SK-N-SH (cell line): ENCODE measurements at regions not wholly inside any gene's neighbourhood (a gene's known extent, or its start where the extent isn't known, plus 50 kb on each side); places are given as distances from the start of the nearest gene placed in this dataset.

Source experiments
- CTCF ChIA-PET: fragments of 300-600, 350-600 bp; formaldehyde crosslinking; extraction: SDS; loops from one replicate; lab custom pipeline; 2021; lab: Yijun Ruan, JAX
- POLR2A ChIA-PET: fragments of 350-600 bp; sonication (Branson Sonifier 250); formaldehyde crosslinking; extraction: SDS; loops from one replicate; lab custom pipeline; 2020; ENCODE audit warnings: antibody characterized with exemption, inconsistent platforms; lab: Yijun Ruan, JAX
- DNase-seq: peaks from one replicate; pipeline ENCODE4 v3.0.0; 2012
- H2AFZ ChIP-seq: fragments of 200-600 bp; sonication (generic); 2 replicates; pipeline ENCODE4 v1.8.1; 2016; ENCODE audit warnings: antibody characterized with exemption, mild to moderate bottlenecking, low read depth
- H3F3A ChIP-seq: fragments of 200-600 bp; sonication (generic); replicated peaks from 2 replicates; pipeline ENCODE3; 2016; ENCODE audit warnings: antibody characterized with exemption, mild to moderate bottlenecking; ENCODE audit not compliant: insufficient read depth
- H3K27ac ChIP-seq, 2 experiments: fragments of 200-500 bp in 1 of 2; fragments of 200-600 bp in 1 of 2; sonication (Bioruptor generic) in 1 of 2; sonication (generic), shearing (Covaris generic) in 1 of 2; 2 replicates each; pipeline versions ENCODE4 v1.5.1 to v1.6.1; 2014 to 2016; ENCODE audit warnings: low read depth in 2 of 2, inconsistent platforms in 1 of 2, low read length in 1 of 2, mild to moderate bottlenecking in 1 of 2, mixed read lengths in 1 of 2
- H3K27me3 ChIP-seq: fragments of 200-600 bp; sonication (generic), shearing (Covaris generic); 2 replicates; pipeline ENCODE4 v1.6.1; 2016; ENCODE audit warnings: mixed run types; ENCODE audit not compliant: insufficient read depth
- H3K36me3 ChIP-seq, 2 experiments: fragments of 200-500 bp in 1 of 2; fragments of 200-600 bp in 1 of 2; sonication (Bioruptor generic) in 1 of 2; sonication (generic) in 1 of 2; replicated peaks in 1 of 2; 2 replicates each; pipeline versions ENCODE3 to v1.5.1; 2014 to 2016; ENCODE audit warnings: low read length in 1 of 2, mild to moderate bottlenecking in 1 of 2; ENCODE audit not compliant: insufficient read depth in 2 of 2, control insufficient read depth in 1 of 2
- H3K4me1 ChIP-seq, 2 experiments: fragments of 200-500 bp in 1 of 2; fragments of 200-600 bp in 1 of 2; sonication (Bioruptor generic) in 1 of 2; sonication (generic), shearing (Covaris generic) in 1 of 2; 2 replicates each; pipeline versions ENCODE4 v1.5.1 to v1.6.1; 2014 to 2016; ENCODE audit warnings: low read depth in 1 of 2, low read length in 1 of 2, mixed run types in 1 of 2; ENCODE audit not compliant: insufficient read depth in 2 of 2, control insufficient read depth in 1 of 2
- H3K4me2 ChIP-seq: fragments of 200-600 bp; sonication (generic), shearing (Covaris generic); 2 replicates; pipeline ENCODE4 v1.6.1; 2017; ENCODE audit warnings: mixed run types
- H3K4me3 ChIP-seq, 2 experiments: fragments of 200-500 bp in 1 of 2; fragments of 200-600 bp in 1 of 2; sonication (Bioruptor generic) in 1 of 2; sonication (generic), shearing (Covaris generic) in 1 of 2; 2 replicates each; pipeline versions ENCODE4 v1.5.1 to v1.8.1; 2014 to 2016; ENCODE audit warnings: low read depth in 2 of 2, inconsistent platforms in 1 of 2, low read length in 1 of 2, mild to moderate bottlenecking in 1 of 2, mixed read lengths in 1 of 2, moderate library complexity in 1 of 2
- H3K79me2 ChIP-seq: fragments of 200-600 bp; sonication (generic); 2 replicates; pipeline ENCODE4 v1.8.1; 2017; ENCODE audit warnings: mild to moderate bottlenecking; ENCODE audit not compliant: insufficient read depth
- H3K9ac ChIP-seq: fragments of 200-600 bp; sonication (generic); 2 replicates; pipeline ENCODE4 v1.6.1; 2017; ENCODE audit warnings: mixed run types
- H3K9me2 ChIP-seq: fragments of 200-600 bp; sonication (generic); 2 replicates; pipeline ENCODE4 v1.6.1; 2017; ENCODE audit warnings: mixed run types
- H3K9me3 ChIP-seq: fragments of 200-600 bp; sonication (generic); 2 replicates; pipeline ENCODE4 v1.6.1; 2017; ENCODE audit warnings: mixed run types, mild to moderate bottlenecking, moderate library complexity
- H4K20me1 ChIP-seq: fragments of 200-600 bp; sonication (generic); 2 replicates; pipeline ENCODE4 v1.6.1; 2017; ENCODE audit warnings: mild to moderate bottlenecking, mixed run types; ENCODE audit not compliant: insufficient read depth
- CHD2 ChIP-seq: fragments of 150-350 bp; IDR thresholded peaks from 2 replicates; pipeline ENCODE4 v1.6.1; 2018; ENCODE audit warnings: low read length; ENCODE audit not compliant: partially characterized antibody
- CTCF ChIP-seq: fragments of 200-600 bp; sonication (generic); IDR thresholded peaks from 2 replicates; pipeline ENCODE4 v1.6.1; 2017; ENCODE audit warnings: antibody characterized with exemption, mild to moderate bottlenecking, moderate library complexity
- FOSL2 ChIP-seq: IDR thresholded peaks from 2 replicates; pipeline ENCODE4 v1.4.0; 2012; ENCODE audit warnings: low read depth, mild to moderate bottlenecking, moderate library complexity, borderline replicate concordance
- GABPA ChIP-seq: IDR thresholded peaks from 2 replicates; pipeline ENCODE4 v1.4.0; 2012; ENCODE audit warnings: low read depth, mild to moderate bottlenecking
- GATA2 ChIP-seq: sonication (generic); formaldehyde crosslinking; IDR thresholded peaks from 2 replicates; pipeline ENCODE4 v1.5.0; 2020; ENCODE audit warnings: mild to moderate bottlenecking, missing genetic modification reagents
- JUND ChIP-seq: IDR thresholded peaks from 2 replicates; pipeline ENCODE4 v1.4.0; 2012
- MAX ChIP-seq: IDR thresholded peaks from 2 replicates; pipeline ENCODE4 v1.4.0; 2012; ENCODE audit warnings: low read depth
- MEF2A ChIP-seq: IDR thresholded peaks from 2 replicates; pipeline ENCODE4 v1.4.0; 2012; ENCODE audit warnings: low read depth, borderline replicate concordance
- NRF1 ChIP-seq: IDR thresholded peaks from 2 replicates; pipeline ENCODE4 v1.6.1; 2012; ENCODE audit warnings: low read depth, mild to moderate bottlenecking, low read length
- PBX3 ChIP-seq: IDR thresholded peaks from 2 replicates; pipeline ENCODE4; 2012
- POLR2AphosphoS5 ChIP-seq: IDR thresholded peaks from 2 replicates; pipeline ENCODE4 v1.6.1; 2012; ENCODE audit warnings: low read depth, low read length
- RCOR1 ChIP-seq: fragments of 150-350 bp; IDR thresholded peaks from 2 replicates; pipeline ENCODE4 v1.6.1; 2017; ENCODE audit warnings: antibody characterized with exemption, low read length
- REST ChIP-seq: IDR thresholded peaks from 2 replicates; pipeline ENCODE4 v1.6.1; 2012; ENCODE audit warnings: mild to moderate bottlenecking, low read depth, low read length, moderate library complexity
- RXRA ChIP-seq: IDR thresholded peaks from 2 replicates; pipeline ENCODE4 v1.4.0; 2012; ENCODE audit warnings: low read depth, mild to moderate bottlenecking, borderline replicate concordance
- SMC3 ChIP-seq: IDR thresholded peaks from 2 replicates; pipeline ENCODE4 v1.6.1; 2012; ENCODE audit warnings: low read depth, low read length, improper control_type of control experiment
- TCF12 ChIP-seq: IDR thresholded peaks from 2 replicates; pipeline ENCODE4 v1.4.0; 2012
- WGBS: methylation state at CpG from one replicate; pipeline ENCODE4 v1.1.6; 2017; ENCODE audit warnings: low lambda C conversion rate; 5-methylcytosine and 5-hydroxymethylcytosine counted together

GRCh38 chr5:139734539-139734916 lies 61.1 kb upstream of the PSD2 start:
- TF ChIP-seq CTCF = no peak
- no peak for TF ChIP-seq REST
- TF ChIP-seq MEF2A = no peak
- TF ChIP-seq CHD2 = no peak
- TF ChIP-seq MAX = no peak
- TF ChIP-seq FOSL2 = no peak
- TF ChIP-seq NRF1 = no peak
- TF ChIP-seq PBX3 = no peak
- TF ChIP-seq SMC3 = no peak
- no peak for TF ChIP-seq JUND
- no peak for TF ChIP-seq TCF12
- TF ChIP-seq GABPA = no peak
- no peak for TF ChIP-seq GATA2 (CRISPR knock-in tag)
- no peak for TF ChIP-seq POLR2AphosphoS5
- TF ChIP-seq RXRA = no peak
- TF ChIP-seq RCOR1 = no peak
- Histone ChIP-seq H3K9ac (no peak overlapping the region), H3K4me2 (no peak overlapping the region), H3K27me3 (no peaks in the 10 kb centered on the region), H3K4me1 (peaks cover 7 to 9% of the 10 kb centered on the region in 2 experiments; a peak in 2 of 4 replicates), H3K79me2 (no peaks in the 10 kb centered on the region), H3K4me3 (no peak overlapping the region), H3K27ac (no peak overlapping the region), H3K36me3 (no peaks in the 10 kb centered on the region), H4K20me1 (no peaks in the 10 kb centered on the region), H3K9me2 (no peaks in the 10 kb centered on the region), H2AFZ (no peak overlapping the region), H3F3A (peaks cover 5% of the 10 kb centered on the region), H3K9me3 (no peaks in the 10 kb centered on the region)
- ChIA-PET CTCF (no interaction called here), POLR2A (no interaction called here)
- no peak for DNase-seq
- WGBS = 83% methylated on average over 2 of the region's 3 CpGs
